ENCODE measurements at regions not wholly inside any gene's neighbourhood (a gene's known extent, or its start where the extent isn't known, plus 50 kb on each side); places are given as distances from the start of the nearest gene placed in this dataset.

DNA sequence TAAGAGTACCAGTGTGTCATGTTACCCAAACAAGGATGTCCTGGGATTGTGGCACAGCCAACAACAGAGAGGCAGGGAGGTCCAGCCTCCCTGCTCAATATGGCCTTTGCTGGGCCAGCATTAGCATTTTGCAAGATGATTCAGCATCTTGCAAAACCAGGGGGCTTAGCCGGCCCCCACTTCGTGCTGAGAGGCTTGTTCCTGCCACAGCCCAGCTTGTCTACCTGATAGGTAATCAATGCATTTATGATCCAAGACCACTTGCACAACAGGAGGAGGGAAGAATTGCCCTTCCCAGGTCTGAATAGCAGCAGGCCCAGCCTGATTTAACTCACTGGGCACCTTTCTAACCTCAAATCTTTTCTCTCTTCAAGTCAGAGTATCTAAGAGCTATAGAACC lies 189.0 kb upstream of the SYT13 start:
- TF ChIP-seq, protein P1, sequence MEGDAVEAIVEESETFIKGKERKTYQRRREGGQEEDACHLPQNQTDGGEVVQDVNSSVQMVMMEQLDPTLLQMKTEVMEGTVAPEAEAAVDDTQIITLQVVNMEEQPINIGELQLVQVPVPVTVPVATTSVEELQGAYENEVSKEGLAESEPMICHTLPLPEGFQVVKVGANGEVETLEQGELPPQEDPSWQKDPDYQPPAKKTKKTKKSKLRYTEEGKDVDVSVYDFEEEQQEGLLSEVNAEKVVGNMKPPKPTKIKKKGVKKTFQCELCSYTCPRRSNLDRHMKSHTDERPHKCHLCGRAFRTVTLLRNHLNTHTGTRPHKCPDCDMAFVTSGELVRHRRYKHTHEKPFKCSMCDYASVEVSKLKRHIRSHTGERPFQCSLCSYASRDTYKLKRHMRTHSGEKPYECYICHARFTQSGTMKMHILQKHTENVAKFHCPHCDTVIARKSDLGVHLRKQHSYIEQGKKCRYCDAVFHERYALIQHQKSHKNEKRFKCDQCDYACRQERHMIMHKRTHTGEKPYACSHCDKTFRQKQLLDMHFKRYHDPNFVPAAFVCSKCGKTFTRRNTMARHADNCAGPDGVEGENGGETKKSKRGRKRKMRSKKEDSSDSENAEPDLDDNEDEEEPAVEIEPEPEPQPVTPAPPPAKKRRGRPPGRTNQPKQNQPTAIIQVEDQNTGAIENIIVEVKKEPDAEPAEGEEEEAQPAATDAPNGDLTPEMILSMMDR (IDR thresholded peaks at IDR 0.05; ENCODE audit: low read depth, low read length), result no peak
- TF ChIP-seq, protein P2, sequence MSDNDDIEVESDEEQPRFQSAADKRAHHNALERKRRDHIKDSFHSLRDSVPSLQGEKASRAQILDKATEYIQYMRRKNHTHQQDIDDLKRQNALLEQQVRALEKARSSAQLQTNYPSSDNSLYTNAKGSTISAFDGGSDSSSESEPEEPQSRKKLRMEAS (IDR thresholded peaks at IDR 0.05; ENCODE audit: low read depth, low read length), result no peak
- TF ChIP-seq POLR2A (IDR thresholded peaks at IDR 0.05; ENCODE audit: extremely low read depth, insufficient read length), result no peak
